ENCODE measurements at regions not wholly inside any gene's neighbourhood (a gene's known extent, or its start where the extent isn't known, plus 50 kb on each side); places are given as distances from the start of the nearest gene placed in this dataset.
"Not testable (repeated sequence)": the region's sequence is repeated elsewhere in the genome, so short reads cannot be mapped to it uniquely, and the experiment has no call there.

- TF ChIP-seq CTCF (IDR thresholded peaks at IDR 0.05; ENCODE audit: unreplicated experiment): no peak
- Mint-ChIP-seq H3K27ac (ENCODE audit: low read depth, unreplicated experiment) (no peak overlapping the region), H3K9me3 (ENCODE audit: unreplicated experiment) (no peaks in the 10 kb centered on the region), H3K36me3 (ENCODE audit: insufficient read depth, unreplicated experiment) (no peaks in the 10 kb centered on the region), H3K27me3 (ENCODE audit: insufficient read depth, unreplicated experiment) (no peaks in the 10 kb centered on the region), H3K4me1 (ENCODE audit: insufficient read depth, unreplicated experiment) (no peaks in the 10 kb centered on the region), H3K4me3 (ENCODE audit: unreplicated experiment) (no peak overlapping the region)
- peak; percentile 5 for DNase-seq (ENCODE audit: unreplicated experiment)
- CTCF ChIA-PET: no interaction called here
- no TSS peak for BruUV-seq (replicated peaks)
- POLR2A ChIA-PET: no interaction called here
- intact Hi-C loops (cut with micrococcal nuclease): no loop called here
Measured at GRCh38 chr6:81105998-81106397, 646.5 kb downstream of the TENT5A start.

GRCh38 chr6:81098109-81098814, 654.2 kb downstream of the TENT5A start:
- TF ChIP-seq CTCF (IDR thresholded peaks at IDR 0.05; ENCODE audit: unreplicated experiment): no peak
- Mint-ChIP-seq H3K4me3 (ENCODE audit: unreplicated experiment) (no peak overlapping the region), H3K4me1 (ENCODE audit: insufficient read depth, unreplicated experiment) (no peaks in the 10 kb centered on the region), H3K36me3 (ENCODE audit: insufficient read depth, unreplicated experiment) (no peaks in the 10 kb centered on the region), H3K27ac (ENCODE audit: low read depth, unreplicated experiment) (no peak overlapping the region), H3K9me3 (ENCODE audit: unreplicated experiment) (peaks cover 3% of the 10 kb centered on the region), H3K27me3 (ENCODE audit: insufficient read depth, unreplicated experiment) (no peaks in the 10 kb centered on the region)
- BruUV-seq (replicated peaks): no TSS peak
- ChIA-PET CTCF (no interaction called here), POLR2A (interaction anchor here (0.7 kb wide), 1 partner anchor 655 kb away, joined by 3 read pairs; no protein-coding TSS in a partner anchor)
- DNase-seq (ENCODE audit: unreplicated experiment): no peak
- intact Hi-C loops (cut with micrococcal nuclease): no loop called here

- POLR2A ChIA-PET; intact Hi-C loops (cut with micrococcal nuclease); H3K27ac Mint-ChIP-seq (ENCODE audit: low read depth, unreplicated experiment); H3K36me3 Mint-ChIP-seq (ENCODE audit: insufficient read depth, unreplicated experiment); H3K9me3 Mint-ChIP-seq (ENCODE audit: unreplicated experiment); H3K4me1 Mint-ChIP-seq (ENCODE audit: insufficient read depth, unreplicated experiment); H3K27me3 Mint-ChIP-seq (ENCODE audit: insufficient read depth, unreplicated experiment); H3K4me3 Mint-ChIP-seq (ENCODE audit: unreplicated experiment); DNase-seq (ENCODE audit: unreplicated experiment); CTCF ChIA-PET; BruUV-seq (replicated peaks): not testable (repeated sequence)
Measured at GRCh38 chr6:81096464-81096863, 656.0 kb downstream of the TENT5A start.

GRCh38 chr6:81093051-81093450, 659.4 kb downstream of the TENT5A start:
- CTCF ChIA-PET: no interaction called here
- DNase-seq (ENCODE audit: unreplicated experiment): no peak
- POLR2A ChIA-PET: interaction anchor here (0.6 kb wide), 1 partner anchor 273 kb away, joined by 3 read pairs; no protein-coding TSS in a partner anchor
- H3K36me3 Mint-ChIP-seq (ENCODE audit: insufficient read depth, unreplicated experiment): no peaks in the 10 kb centered on the region
- no peak overlapping the region for H3K4me3 Mint-ChIP-seq (ENCODE audit: unreplicated experiment)
- H3K27ac Mint-ChIP-seq (ENCODE audit: low read depth, unreplicated experiment): no peak overlapping the region
- no peaks in the 10 kb centered on the region for H3K27me3 Mint-ChIP-seq (ENCODE audit: insufficient read depth, unreplicated experiment)
- intact Hi-C loops (cut with micrococcal nuclease): no loop called here
- no TSS peak for BruUV-seq (replicated peaks)
- H3K4me1 Mint-ChIP-seq (ENCODE audit: insufficient read depth, unreplicated experiment): no peaks in the 10 kb centered on the region
- no peak for TF ChIP-seq CTCF (IDR thresholded peaks at IDR 0.05; ENCODE audit: unreplicated experiment)
- peaks cover 9% of the 10 kb centered on the region for H3K9me3 Mint-ChIP-seq (ENCODE audit: unreplicated experiment)

- no peaks in the 10 kb centered on the region for H3K27me3 Mint-ChIP-seq (ENCODE audit: insufficient read depth, unreplicated experiment)
- ChIA-PET CTCF (no interaction called here), POLR2A (no interaction called here)
- no peak overlapping the region for H3K4me3 Mint-ChIP-seq (ENCODE audit: unreplicated experiment)
- BruUV-seq (replicated peaks): no TSS peak
- DNase-seq (ENCODE audit: unreplicated experiment): no peak
- no peaks in the 10 kb centered on the region for H3K36me3 Mint-ChIP-seq (ENCODE audit: insufficient read depth, unreplicated experiment)
- H3K9me3 Mint-ChIP-seq (ENCODE audit: unreplicated experiment): peaks cover 5% of the 10 kb centered on the region
- TF ChIP-seq CTCF (IDR thresholded peaks at IDR 0.05; ENCODE audit: unreplicated experiment): no peak
- intact Hi-C loops (cut with micrococcal nuclease): no loop called here
- no peak overlapping the region for H3K27ac Mint-ChIP-seq (ENCODE audit: low read depth, unreplicated experiment)
- H3K4me1 Mint-ChIP-seq (ENCODE audit: insufficient read depth, unreplicated experiment): peaks cover 6% of the 10 kb centered on the region
Measured at GRCh38 chr6:81088145-81088544, 664.3 kb downstream of the TENT5A start.

Data from MCF 10A (cell line).